ENCODE measurements at regions not wholly inside any gene's neighbourhood (a gene's known extent, or its start where the extent isn't known, plus 50 kb on each side); places are given as distances from the start of the nearest gene placed in this dataset.

DNA sequence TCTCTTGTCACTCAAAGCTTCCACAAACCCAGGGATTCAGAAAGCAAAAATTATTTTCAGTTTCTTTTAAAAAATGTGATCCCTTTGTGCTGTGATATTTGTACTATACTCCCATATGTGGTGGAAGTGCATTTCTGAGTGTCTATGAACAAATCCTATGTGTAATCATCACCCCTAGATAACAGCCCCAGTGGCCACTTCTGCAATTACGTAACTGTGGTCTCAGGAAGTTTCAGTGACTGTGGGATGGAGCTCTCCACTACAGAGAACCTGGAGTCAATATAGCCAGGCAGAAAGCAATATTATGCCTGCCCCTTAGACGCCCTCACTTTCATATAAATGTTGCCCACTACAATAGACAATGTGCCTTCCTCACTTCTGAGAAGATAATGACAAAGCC, 1101.7 kb upstream of the GHITM start:
- Histone ChIP-seq H3K4me2 (no peak overlapping the region), H3K4me1 (no peaks in the 10 kb centered on the region), H3K27ac (no peak overlapping the region), H3K4me3 (no peak overlapping the region), H3K9me3 (no peaks in the 10 kb centered on the region)
- FAIRE-seq = no peak
- ChIA-PET POLR2A (no interaction called here), CTCF (no interaction called here)
- ATAC-seq = no peak
- DNase-seq (ENCODE audit: low read depth in 1 of 2, low spot score in 1 of 2) = no peak
- no peak for TF ChIP-seq NR3C1 (IDR thresholded peaks at IDR 0.05)
- TF ChIP-seq, protein P1, sequence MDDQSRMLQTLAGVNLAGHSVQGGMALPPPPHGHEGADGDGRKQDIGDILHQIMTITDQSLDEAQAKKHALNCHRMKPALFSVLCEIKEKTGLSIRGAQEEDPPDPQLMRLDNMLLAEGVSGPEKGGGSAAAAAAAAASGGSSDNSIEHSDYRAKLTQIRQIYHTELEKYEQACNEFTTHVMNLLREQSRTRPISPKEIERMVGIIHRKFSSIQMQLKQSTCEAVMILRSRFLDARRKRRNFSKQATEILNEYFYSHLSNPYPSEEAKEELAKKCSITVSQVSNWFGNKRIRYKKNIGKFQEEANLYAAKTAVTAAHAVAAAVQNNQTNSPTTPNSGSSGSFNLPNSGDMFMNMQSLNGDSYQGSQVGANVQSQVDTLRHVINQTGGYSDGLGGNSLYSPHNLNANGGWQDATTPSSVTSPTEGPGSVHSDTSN (IDR thresholded peaks at IDR 0.05) = no peak
- no peak for TF ChIP-seq HDAC2 (IDR thresholded peaks at IDR 0.05)
- TF ChIP-seq MAX (IDR thresholded peaks at IDR 0.05) = no peak
- no peak for TF ChIP-seq BCL3 (IDR thresholded peaks at IDR 0.05)
- TF ChIP-seq FOSL2 (IDR thresholded peaks at IDR 0.05) = no peak
- TF ChIP-seq FOSL2 (CRISPR knock-in tag; IDR thresholded peaks at IDR 0.05) = no peak
- no peak for TF ChIP-seq ZSCAN20 (CRISPR knock-in tag; IDR thresholded peaks at IDR 0.05)
- TF ChIP-seq SREBF2 (IDR thresholded peaks at IDR 0.05) = no peak
- no peak for TF ChIP-seq HES2 (IDR thresholded peaks at IDR 0.05)
- no peak for TF ChIP-seq PHF8 (IDR thresholded peaks at IDR 0.05; ENCODE audit: borderline replicate concordance, low read depth)
- TF ChIP-seq REST (IDR thresholded peaks at IDR 0.05) = no peak
- no peak for TF ChIP-seq HOXA7 (CRISPR knock-in tag; IDR thresholded peaks at IDR 0.05)
- no peak for TF ChIP-seq HOXB13 (CRISPR knock-in tag; IDR thresholded peaks at IDR 0.05; ENCODE audit: low read depth)
- TF ChIP-seq MAFK (IDR thresholded peaks at IDR 0.05; ENCODE audit: partially characterized antibody) = no peak
- TF ChIP-seq RAD21 (conservative IDR thresholded peaks at IDR 0.05 in 1 of 2, IDR thresholded peaks at IDR 0.05 in 1 of 2) = no peak
- TF ChIP-seq, protein P2, sequence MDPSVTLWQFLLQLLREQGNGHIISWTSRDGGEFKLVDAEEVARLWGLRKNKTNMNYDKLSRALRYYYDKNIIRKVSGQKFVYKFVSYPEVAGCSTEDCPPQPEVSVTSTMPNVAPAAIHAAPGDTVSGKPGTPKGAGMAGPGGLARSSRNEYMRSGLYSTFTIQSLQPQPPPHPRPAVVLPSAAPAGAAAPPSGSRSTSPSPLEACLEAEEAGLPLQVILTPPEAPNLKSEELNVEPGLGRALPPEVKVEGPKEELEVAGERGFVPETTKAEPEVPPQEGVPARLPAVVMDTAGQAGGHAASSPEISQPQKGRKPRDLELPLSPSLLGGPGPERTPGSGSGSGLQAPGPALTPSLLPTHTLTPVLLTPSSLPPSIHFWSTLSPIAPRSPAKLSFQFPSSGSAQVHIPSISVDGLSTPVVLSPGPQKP (IDR thresholded peaks at IDR 0.05; ENCODE audit: low read depth, low read length) = no peak
- 2% methylated on average over 2 of the region's 2 CpGs for WGBS (ENCODE audit: missing lambda C conversion rate)

DNA sequence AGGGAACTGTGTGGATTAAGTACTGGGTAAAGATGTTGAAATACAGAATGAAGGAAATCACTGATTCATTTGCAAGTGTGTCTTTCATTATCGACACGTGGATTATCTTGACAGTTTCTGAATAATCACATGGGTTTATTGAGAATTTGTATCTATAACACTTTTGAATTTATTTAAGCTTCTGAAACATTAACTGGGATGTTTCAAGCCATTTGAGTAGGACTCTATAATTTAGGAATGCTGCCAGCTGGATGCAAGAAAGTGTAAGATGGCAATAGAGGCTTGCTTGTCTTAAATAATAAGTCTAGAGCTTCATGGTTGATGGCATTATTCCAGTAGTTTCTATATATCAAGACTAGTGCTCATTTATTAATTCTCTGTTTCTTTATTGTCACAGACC, 1100.7 kb upstream of the GHITM start:
- no peak for TF ChIP-seq PHF8 (IDR thresholded peaks at IDR 0.05; ENCODE audit: borderline replicate concordance, low read depth)
- TF ChIP-seq CTCF (IDR thresholded peaks at IDR 0.05) = no peak
- no peak for TF ChIP-seq MAX (IDR thresholded peaks at IDR 0.05)
- TF ChIP-seq GATA3 (IDR thresholded peaks at IDR 0.05; ENCODE audit: borderline replicate concordance) = no peak
- no peak for TF ChIP-seq RCOR1 (IDR thresholded peaks at IDR 0.05; ENCODE audit: low read depth, low read length)
- TF ChIP-seq BCL3 (IDR thresholded peaks at IDR 0.05) = no peak
- TF ChIP-seq CBX2 (IDR thresholded peaks at IDR 0.05; ENCODE audit: borderline replicate concordance, low read depth) = no peak
- no peak for TF ChIP-seq CBX8 (IDR thresholded peaks at IDR 0.05)
- ChIA-PET CTCF (no interaction called here), POLR2A (no interaction called here)

More for the DNA sequence above, 1100.7 kb upstream of the GHITM start:
- Histone ChIP-seq H3K27ac (no peak overlapping the region), H3K4me3 (no peak overlapping the region), H3K9me3 (no peaks in the 10 kb centered on the region), H3K4me1 (no peaks in the 10 kb centered on the region), H3K4me2 (no peak overlapping the region)
- ATAC-seq = no peak
- no peak for DNase-seq (ENCODE audit: low read depth in 1 of 2, low spot score in 1 of 2)
- WGBS (ENCODE audit: missing lambda C conversion rate) = 0% methylated on average over 2 of the region's 2 CpGs
- no peak for FAIRE-seq

Measured in A549 (cell line).